OCI-LY7 (cell line): ENCODE measurements at regions not wholly inside any gene's neighbourhood (a gene's known extent, or its start where the extent isn't known, plus 50 kb on each side); places are given as distances from the start of the nearest gene placed in this dataset.
"Not testable (repeated sequence)": the region's sequence is repeated elsewhere in the genome, so short reads cannot be mapped to it uniquely, and the experiment has no call there.

ENCODE experiments used
- BruUV-seq: library from RNA; stranded (reverse); fragments of 400-500 nt; replicated peaks from 2 replicates; lab custom pipeline; 2021; lab: Mats Ljungman, UMichigan
- CTCF ChIA-PET: fragments of 300-600 bp; sonication (Branson Sonifier 250); formaldehyde crosslinking; loops from one replicate; lab custom pipeline; 2022; ENCODE audit warnings: antibody characterized with exemption; ENCODE audit not compliant: unreplicated experiment; lab: Charles Lee
- POLR2A ChIA-PET: fragments of 300-600 bp; sonication (Branson Sonifier 250); formaldehyde crosslinking; loops from one replicate; lab custom pipeline; 2022; ENCODE audit warnings: antibody characterized with exemption; lab: Charles Lee
- DNase-seq: peaks from one replicate; pipeline ENCODE4 v3.0.0-alpha.2; 2015; ENCODE audit warnings: low spot score
- H2AFZ ChIP-seq: fragments of 200-600 bp; sonication (generic), shearing (Covaris generic); 2 replicates; pipeline ENCODE4 v1.6.1; 2014; ENCODE audit warnings: mild to moderate bottlenecking, antibody characterized with exemption, low read length, moderate library complexity
- H3K27ac ChIP-seq: fragments of 200-600 bp; sonication (generic); 2 replicates; pipeline ENCODE4 v1.5.1; 2014; ENCODE audit warnings: mixed run types, low read depth, mild to moderate bottlenecking, moderate library complexity, low read length, inconsistent platforms; ENCODE audit not compliant: poor library complexity, severe bottlenecking
- H3K36me3 ChIP-seq: fragments of 200-600 bp; sonication (generic); 2 replicates; pipeline ENCODE4 v1.6.1; 2014; ENCODE audit warnings: mild to moderate bottlenecking, antibody characterized with exemption, low read length, moderate library complexity, mixed read lengths; ENCODE audit not compliant: insufficient read depth
- H3K4me1 ChIP-seq: fragments of 200-600 bp; sonication (generic); 2 replicates; pipeline ENCODE4 v1.5.1; 2014; ENCODE audit warnings: mild to moderate bottlenecking, low read length; ENCODE audit not compliant: insufficient read depth, poor library complexity, severe bottlenecking
- H3K4me2 ChIP-seq: fragments of 200-600 bp; sonication (generic); 2 replicates; pipeline ENCODE4 v1.6.1; 2014; ENCODE audit warnings: mild to moderate bottlenecking, low read length
- H3K4me3 ChIP-seq: fragments of 200-600 bp; sonication (generic); 2 replicates; pipeline ENCODE4 v1.5.1; 2014; ENCODE audit warnings: mild to moderate bottlenecking, low read depth, low read length; ENCODE audit not compliant: poor library complexity, severe bottlenecking
- H3K79me2 ChIP-seq: fragments of 200-600 bp; sonication (generic); 2 replicates; pipeline ENCODE4 v1.6.1; 2016; ENCODE audit warnings: low read depth, mild to moderate bottlenecking, low read length, moderate library complexity, mixed read lengths; ENCODE audit not compliant: insufficient read depth
- H3K9me2 ChIP-seq: fragments of 200-600 bp; sonication (generic); 2 replicates; pipeline ENCODE4 v1.6.1; 2016; ENCODE audit warnings: mild to moderate bottlenecking, low read length, mixed read lengths; ENCODE audit not compliant: insufficient read depth
- H3K9me3 ChIP-seq: fragments of 200-600 bp; sonication (generic); 2 replicates; pipeline ENCODE4 v1.6.1; 2014; ENCODE audit warnings: mild to moderate bottlenecking, mixed run types, low read length, mixed read lengths
- H4K20me1 ChIP-seq: fragments of 200-600 bp; sonication (generic); 2 replicates; pipeline ENCODE4 v1.6.1; 2014; ENCODE audit warnings: mild to moderate bottlenecking, antibody characterized with exemption, low read length, moderate library complexity, mixed read lengths; ENCODE audit not compliant: insufficient read depth
- EZH2phosphoT487 ChIP-seq: fragments of 200-600 bp; sonication (generic); IDR thresholded peaks from 2 replicates; pipeline ENCODE4 v1.6.1; 2018; ENCODE audit warnings: low read depth, borderline replicate concordance, mild to moderate bottlenecking, mixed run types, antibody characterized with exemption, low read length, moderate library complexity, mixed read lengths
- intact Hi-C: fragments of 100-400 bp; cut with micrococcal nuclease; formaldehyde crosslinking; loops from one replicate; pipeline ENCODE4 v1.10.0; 2022; ENCODE audit not compliant: unreplicated experiment
- TF ChIP-seq, protein P1 (sequence below): fragments of 200-600 bp; sonication (generic); conservative IDR thresholded peaks from 2 replicates; pipeline ENCODE4 v1.5.1; 2014; ENCODE audit warnings: mild to moderate bottlenecking, antibody characterized with exemption, low read length, moderate library complexity, mixed read lengths

- Histone ChIP-seq H3K4me2 (no peak overlapping the region), H3K79me2 (no peaks in the 10 kb centered on the region), H3K4me1 (no peaks in the 10 kb centered on the region), H3K36me3 (no peaks in the 10 kb centered on the region), H3K27ac (no peak overlapping the region), H4K20me1 (no peaks in the 10 kb centered on the region), H3K9me2 (no peaks in the 10 kb centered on the region), H2AFZ (no peak overlapping the region), H3K4me3 (no peak overlapping the region), H3K9me3 (peaks cover 9% of the 10 kb centered on the region)
- DNase-seq, result no peak
- intact Hi-C loops, result no loop called here
- no peak for TF ChIP-seq EZH2phosphoT487
- TF ChIP-seq, protein P1, sequence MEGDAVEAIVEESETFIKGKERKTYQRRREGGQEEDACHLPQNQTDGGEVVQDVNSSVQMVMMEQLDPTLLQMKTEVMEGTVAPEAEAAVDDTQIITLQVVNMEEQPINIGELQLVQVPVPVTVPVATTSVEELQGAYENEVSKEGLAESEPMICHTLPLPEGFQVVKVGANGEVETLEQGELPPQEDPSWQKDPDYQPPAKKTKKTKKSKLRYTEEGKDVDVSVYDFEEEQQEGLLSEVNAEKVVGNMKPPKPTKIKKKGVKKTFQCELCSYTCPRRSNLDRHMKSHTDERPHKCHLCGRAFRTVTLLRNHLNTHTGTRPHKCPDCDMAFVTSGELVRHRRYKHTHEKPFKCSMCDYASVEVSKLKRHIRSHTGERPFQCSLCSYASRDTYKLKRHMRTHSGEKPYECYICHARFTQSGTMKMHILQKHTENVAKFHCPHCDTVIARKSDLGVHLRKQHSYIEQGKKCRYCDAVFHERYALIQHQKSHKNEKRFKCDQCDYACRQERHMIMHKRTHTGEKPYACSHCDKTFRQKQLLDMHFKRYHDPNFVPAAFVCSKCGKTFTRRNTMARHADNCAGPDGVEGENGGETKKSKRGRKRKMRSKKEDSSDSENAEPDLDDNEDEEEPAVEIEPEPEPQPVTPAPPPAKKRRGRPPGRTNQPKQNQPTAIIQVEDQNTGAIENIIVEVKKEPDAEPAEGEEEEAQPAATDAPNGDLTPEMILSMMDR, result no peak
- BruUV-seq, result no TSS peak
- POLR2A ChIA-PET, result interaction anchor here (0.6 to 0.7 kb wide), 2 partner anchors 121 to 971 kb away, joined by 3 to 4 read pairs; no protein-coding TSS in a partner anchor
- CTCF ChIA-PET, result no interaction called here
Measured at GRCh38 chr9:129305246-129305645, 127.2 kb upstream of the IER5L start.

- H3K9me2 ChIP-seq, result no peaks in the 10 kb centered on the region
- DNase-seq, result no peak
- POLR2A ChIA-PET, result no interaction called here
- no peaks in the 10 kb centered on the region for H3K36me3 ChIP-seq
- no peaks in the 10 kb centered on the region for H3K79me2 ChIP-seq
- H3K4me2 ChIP-seq, result no peak overlapping the region
- no peak overlapping the region for H3K27ac ChIP-seq
- H2AFZ ChIP-seq, result no peak overlapping the region
- CTCF ChIA-PET, result no interaction called here
- H3K9me3 ChIP-seq, result peaks cover 9% of the 10 kb centered on the region
- no peak overlapping the region for H3K4me3 ChIP-seq
- H3K4me1 ChIP-seq, result no peaks in the 10 kb centered on the region
- TF ChIP-seq EZH2phosphoT487, result no peak
- TF ChIP-seq, protein P1, result no peak
- intact Hi-C loops, result no loop called here
- no peaks in the 10 kb centered on the region for H4K20me1 ChIP-seq
- no TSS peak for BruUV-seq
Measured at GRCh38 chr9:129301941-129302340, 123.9 kb upstream of the IER5L start.

GRCh38 chr9:129296195-129296594, 118.1 kb upstream of the IER5L start:
- H3K9me3 ChIP-seq, BruUV-seq, H3K36me3 ChIP-seq, CTCF ChIA-PET, DNase-seq, H3K4me3 ChIP-seq, intact Hi-C loops, H3K79me2 ChIP-seq, H3K27ac ChIP-seq, H2AFZ ChIP-seq, H3K4me2 ChIP-seq, H3K9me2 ChIP-seq, POLR2A ChIA-PET, H3K4me1 ChIP-seq, H4K20me1 ChIP-seq: not testable (repeated sequence)
